K562 (cell line): ENCODE measurements at regions not wholly inside any gene's neighbourhood (a gene's known extent, or its start where the extent isn't known, plus 50 kb on each side); places are given as distances from the start of the nearest gene placed in this dataset.

Source experiments
- ASH1L ChIP-seq: fragments of 450-650 bp; IDR thresholded peaks from 2 replicates; pipeline ENCODE4 v1.6.1; 2018; ENCODE audit warnings: borderline replicate concordance, mild to moderate bottlenecking, low read depth; ENCODE audit not compliant: partially characterized antibody
- CREB5 ChIP-seq: fragments of 250-450 bp; sonication (Bioruptor Pico); IDR thresholded peaks from 2 replicates; pipeline ENCODE4 v1.5.0; 2020; ENCODE audit warnings: mild to moderate bottlenecking
- FUS ChIP-seq: fragments of 200-400 bp; formaldehyde crosslinking; optimal IDR thresholded peaks from 2 replicates; pipeline ENCODE3; 2017; ENCODE audit warnings: low read depth, low read length
- IRF1 ChIP-seq: sonication (generic); formaldehyde crosslinking; IDR thresholded peaks from 2 replicates; pipeline ENCODE4 v1.8.0; 2022; ENCODE audit warnings: missing genetic modification reagents, mild to moderate bottlenecking, borderline replicate concordance
- PURB ChIP-seq: sonication (generic); formaldehyde crosslinking; IDR thresholded peaks from 2 replicates; pipeline ENCODE4 v1.9.0; 2021; ENCODE audit warnings: low read depth, mild to moderate bottlenecking, missing genetic modification reagents
- RCOR1 ChIP-seq, 2 experiments: IDR thresholded peaks; 2 replicates each; pipeline ENCODE4 v1.6.1; 2012; ENCODE audit warnings: low read depth in 2 of 2, low read length in 2 of 2, borderline replicate concordance in 1 of 2, improper control_type of control experiment in 1 of 2
- SOX6 ChIP-seq: fragments of 450-650 bp; IDR thresholded peaks from 2 replicates; pipeline ENCODE4 v1.6.1; 2014; ENCODE audit warnings: mild to moderate bottlenecking
- ZBTB49 ChIP-seq: sonication (generic); formaldehyde crosslinking; IDR thresholded peaks from 2 replicates; pipeline ENCODE4 v1.8.0; 2022; ENCODE audit warnings: missing genetic modification reagents, mild to moderate bottlenecking, borderline replicate concordance
- ZNF212 ChIP-seq: fragments of 450-650 bp; formaldehyde crosslinking; IDR thresholded peaks from 2 replicates; pipeline ENCODE4 v1.4.0; 2020; ENCODE audit warnings: mild to moderate bottlenecking
- ZNF318 ChIP-seq, 2 experiments: fragments of 450-650 bp; IDR thresholded peaks; 2 replicates each; pipeline ENCODE4 v1.6.1; 2016; ENCODE audit warnings: mild to moderate bottlenecking in 2 of 2, borderline replicate concordance in 1 of 2, low read depth in 1 of 2, moderate library complexity in 1 of 2

GRCh38 chr17:77086433-77087010 lies 54.2 kb upstream of the SEC14L1 start (continued):
- TF ChIP-seq RCOR1 (IDR thresholded peaks at IDR 0.05; ENCODE audit: borderline replicate concordance in 1 of 2, low read depth in 2 of 2, low read length in 2 of 2) (0 out of 4 replicates have a peak, but pooled peaks of 1 of the 2 experiments have one; percentile 48), ZNF212 (CRISPR knock-in tag) (no peak), FUS (no peak), ZNF318 (IDR thresholded peaks at IDR 0.05; ENCODE audit: borderline replicate concordance in 1 of 2, low read depth in 1 of 2) (no peak), PURB (CRISPR knock-in tag) (no peak), IRF1 (CRISPR knock-in tag) (no peak), ZBTB49 (CRISPR knock-in tag) (no peak), CREB5 (CRISPR knock-in tag) (no peak), SOX6 (no peak), ASH1L (no peak)
